IPS-11a (cell line): ENCODE measurements at regions not wholly inside any gene's neighbourhood (a gene's known extent, or its start where the extent isn't known, plus 50 kb on each side); places are given as distances from the start of the nearest gene placed in this dataset.
"Not testable (repeated sequence)": the region's sequence is repeated elsewhere in the genome, so short reads cannot be mapped to it uniquely, and the experiment has no call there.

ENCODE experiments used
- H3K4me3 ChIP-seq: one replicate; pipeline ENCODE4 v1.5.1; 2013; ENCODE audit warnings: low read depth, low read length, control low read depth

DNA sequence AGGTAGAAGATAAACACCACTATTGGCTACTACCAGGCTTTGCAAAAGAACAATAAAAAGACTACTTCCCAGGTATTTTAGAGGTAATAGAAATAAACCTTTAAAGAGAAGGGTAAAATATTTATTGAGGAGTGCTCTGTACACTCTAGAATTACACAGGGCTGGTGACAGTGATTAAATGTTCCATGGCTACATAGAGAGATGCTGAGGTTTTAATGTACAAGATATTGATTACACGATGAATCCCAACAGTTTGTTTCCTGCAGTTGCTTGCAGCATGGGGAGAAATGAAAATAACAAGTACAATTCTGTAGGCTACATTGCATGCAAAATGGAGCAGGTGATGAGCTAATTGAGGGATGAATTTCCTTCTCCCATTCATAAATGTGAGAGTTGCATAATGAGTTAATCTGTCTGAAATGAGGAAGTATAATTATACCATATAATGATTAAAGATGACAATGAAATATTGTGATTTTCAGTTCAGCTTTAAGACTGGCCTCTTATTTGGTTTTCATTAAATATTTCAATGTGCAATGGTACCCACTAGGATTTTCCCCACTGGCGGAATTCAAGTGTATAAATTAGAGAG lies 266.1 kb downstream of the SOCS6 start:
- no peak overlapping the region for H3K4me3 ChIP-seq

DNA sequence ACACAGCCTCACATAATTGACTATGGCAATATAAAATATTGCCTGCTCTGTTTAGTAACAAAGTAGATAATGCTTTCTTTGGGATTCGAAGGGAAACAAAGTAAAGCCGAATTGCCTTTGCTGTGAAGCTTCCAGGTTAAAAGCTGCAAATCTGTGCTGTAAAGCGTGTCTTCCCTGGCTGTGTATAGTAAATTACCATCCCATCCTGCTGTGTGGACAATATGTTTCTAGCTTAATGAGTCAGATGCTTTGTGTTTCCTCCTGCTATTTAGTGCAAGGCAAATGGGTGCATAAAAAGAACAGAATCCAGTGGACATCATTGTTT lies 265.1 kb downstream of the SOCS6 start:
- H3K4me3 ChIP-seq, result no peak overlapping the region

DNA sequence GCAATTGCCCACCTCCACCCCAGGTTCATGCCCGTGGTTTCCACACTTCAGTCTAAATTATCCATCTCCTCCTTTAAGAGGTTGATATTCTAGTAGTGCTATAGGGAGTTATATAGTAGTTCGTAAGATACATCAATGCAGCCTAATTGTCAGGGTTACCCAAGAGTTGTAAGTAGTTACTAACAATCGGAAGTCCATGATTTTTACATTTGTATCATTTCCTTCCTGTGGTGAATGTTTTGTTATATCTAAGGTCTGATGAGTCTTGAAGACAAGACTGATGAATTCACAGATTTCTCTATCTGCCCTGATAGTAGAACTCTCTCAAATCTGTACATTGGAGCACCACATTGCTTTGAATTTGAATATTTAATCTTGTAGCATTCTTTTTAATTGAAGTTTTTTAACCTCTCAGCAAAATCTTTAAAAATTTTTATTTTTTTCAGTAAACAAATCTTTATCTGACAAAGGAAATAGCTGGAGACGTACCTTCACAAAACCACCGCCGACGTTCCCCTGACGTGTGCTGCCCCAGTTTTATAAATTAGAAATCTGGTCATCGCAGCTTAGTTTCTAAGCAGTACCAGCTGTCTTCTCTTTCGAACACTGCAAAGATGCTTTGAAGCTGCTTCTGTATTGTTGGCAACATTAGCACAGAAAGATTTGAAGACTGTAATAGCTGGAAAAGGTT lies 264.5 kb downstream of the SOCS6 start:
- no peak overlapping the region for H3K4me3 ChIP-seq

DNA sequence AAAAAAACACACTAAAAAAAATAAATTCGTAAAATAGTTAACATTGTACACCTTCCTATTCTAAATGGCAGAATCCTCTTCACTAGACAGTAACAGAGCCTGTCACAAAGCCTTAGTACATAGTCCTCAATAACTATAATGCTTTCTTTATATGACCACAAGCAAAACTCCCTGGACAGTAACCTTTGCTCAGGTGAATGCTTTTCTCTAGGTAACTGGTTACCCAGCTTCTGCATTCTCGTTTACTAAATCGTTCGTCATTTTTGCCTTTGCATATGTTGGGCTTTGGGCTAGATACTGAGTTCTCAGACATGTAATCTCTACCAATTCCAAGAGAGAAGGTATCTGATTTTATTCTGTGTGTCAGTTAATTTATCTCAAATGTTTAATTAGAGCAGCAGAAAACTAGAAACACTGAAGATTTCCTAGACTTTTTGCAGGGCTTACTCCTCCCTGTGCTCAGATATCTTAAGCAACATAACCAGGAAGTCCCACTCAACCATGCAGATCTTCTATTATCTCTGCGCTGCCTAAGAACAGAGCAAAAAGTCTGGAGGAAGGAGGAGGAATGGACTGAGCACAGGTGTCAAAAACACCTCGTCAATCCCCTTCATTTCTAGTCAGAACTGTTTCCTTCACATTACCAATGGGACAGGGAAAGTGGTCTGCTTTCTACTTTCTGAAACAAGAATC lies 247.7 kb downstream of the SOCS6 start:
- H3K4me3 ChIP-seq, result no peak overlapping the region

DNA sequence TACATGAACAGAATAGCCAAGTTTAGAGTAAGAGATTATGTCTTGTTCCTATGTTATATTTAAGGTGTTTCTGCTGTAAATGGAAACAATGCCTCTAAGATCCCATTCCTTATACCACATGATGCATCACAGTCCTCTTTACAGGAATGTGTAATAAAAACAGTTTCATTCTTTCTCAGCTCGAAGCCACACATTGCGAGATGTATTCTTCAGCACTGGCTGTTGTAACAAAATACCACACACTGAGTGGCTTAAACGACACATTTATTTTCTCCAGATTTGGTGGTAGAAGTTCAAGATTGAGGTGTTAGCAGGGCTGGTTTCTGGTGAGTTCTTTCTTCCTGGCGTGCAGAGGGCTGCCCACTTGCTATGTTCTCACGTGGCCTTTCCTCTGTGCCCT lies 246.2 kb downstream of the SOCS6 start:
- no peak overlapping the region for H3K4me3 ChIP-seq

DNA sequence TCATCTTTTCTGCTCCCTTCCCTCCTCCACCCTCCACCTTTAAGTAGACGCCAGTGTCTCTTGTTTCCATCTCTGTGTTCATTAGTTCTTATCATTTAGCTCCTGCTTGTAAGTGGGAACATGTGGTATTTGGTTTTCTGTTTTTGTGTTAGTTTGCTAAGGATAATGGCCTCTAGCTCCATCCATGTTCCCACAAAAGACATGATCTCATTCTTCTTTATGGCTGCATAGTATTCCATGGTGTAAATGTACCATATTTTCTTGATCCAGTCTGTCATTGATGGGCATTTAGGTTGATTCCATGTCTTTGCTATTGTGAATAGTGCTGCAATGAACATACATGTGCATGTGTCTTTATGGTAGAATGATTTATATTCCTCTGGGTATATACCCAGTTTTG lies 236.5 kb downstream of the SOCS6 start:
- H3K4me3 ChIP-seq, result not testable (repeated sequence)

DNA sequence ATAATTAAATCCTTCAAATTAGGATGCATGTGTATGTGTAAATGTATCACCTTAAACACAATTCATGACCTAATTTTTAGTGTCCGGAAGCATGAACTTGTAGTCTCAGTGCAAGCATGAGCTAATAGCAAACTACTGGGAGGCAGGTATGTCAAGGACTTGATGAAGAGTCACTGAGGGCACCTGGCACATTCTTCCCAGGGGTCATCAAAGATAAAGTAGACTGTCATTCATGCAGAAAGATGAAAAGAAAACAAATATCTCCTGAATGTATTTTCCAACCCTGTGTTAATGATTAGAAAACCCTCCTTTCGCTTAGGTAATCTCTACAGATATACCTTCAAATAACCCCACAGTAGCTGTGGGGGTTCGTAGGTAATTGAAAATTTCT lies 234.9 kb downstream of the SOCS6 start:
- H3K4me3 ChIP-seq, result no peak overlapping the region

DNA sequence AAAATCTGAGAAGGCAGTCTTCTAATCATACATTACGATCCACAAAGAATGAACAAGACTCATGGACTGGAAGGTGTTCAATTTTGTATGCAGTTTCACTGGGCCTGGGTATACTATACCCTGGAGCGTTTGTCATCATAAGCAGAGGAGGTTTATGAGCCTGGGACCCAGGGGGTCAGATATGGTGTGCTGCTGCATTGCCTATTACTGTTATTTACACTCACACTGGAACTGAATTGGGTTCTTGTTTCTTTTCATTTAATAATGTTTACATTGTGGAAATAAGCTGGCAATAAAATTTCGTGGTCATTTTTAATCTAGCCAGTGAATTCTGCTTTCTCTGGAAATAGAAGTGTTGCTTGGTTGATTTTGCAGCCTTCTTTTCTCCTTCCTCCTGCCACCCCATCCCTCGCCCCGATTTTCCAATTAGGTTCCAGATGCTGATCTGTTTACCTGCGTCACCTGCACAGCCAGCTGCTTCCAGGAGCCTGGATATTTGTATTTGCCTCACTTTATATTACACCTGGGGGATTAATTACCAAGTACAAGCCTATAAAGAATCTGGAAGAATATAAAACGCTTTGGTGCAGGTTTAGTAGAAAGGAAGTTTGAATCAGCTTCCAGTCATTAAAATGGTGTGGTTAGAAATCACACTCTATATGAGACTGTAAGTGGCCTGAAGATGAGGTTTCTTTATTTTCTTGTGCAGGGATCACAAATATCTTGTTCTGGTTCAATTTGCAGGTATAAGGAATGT lies 234.4 kb downstream of the SOCS6 start:
- H3K4me3 ChIP-seq, result no peak overlapping the region

DNA sequence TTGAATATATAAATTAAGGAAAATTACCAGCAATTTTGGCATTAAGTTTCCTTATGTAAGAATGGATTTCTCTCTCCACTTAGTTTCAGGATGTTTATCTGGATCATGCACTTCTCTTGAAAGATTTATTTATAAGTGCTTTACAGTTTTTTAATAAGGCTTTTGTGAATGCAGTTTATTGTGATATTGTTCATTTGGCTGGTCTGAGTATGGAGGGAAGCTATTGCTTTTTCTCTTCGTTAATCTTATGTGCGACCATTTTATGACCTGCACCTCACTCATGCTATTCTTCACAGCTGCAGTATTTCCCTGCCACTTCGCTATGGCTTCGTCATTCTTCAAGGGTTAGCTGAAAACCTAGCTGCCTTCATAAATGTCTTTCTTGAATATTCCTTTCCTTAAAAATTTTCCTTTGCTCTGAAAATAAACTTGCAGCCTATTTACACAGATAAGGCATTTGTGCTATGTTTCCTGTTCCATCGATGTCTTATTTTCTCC lies 233.4 kb downstream of the SOCS6 start:
- H3K4me3 ChIP-seq, result no peak overlapping the region

DNA sequence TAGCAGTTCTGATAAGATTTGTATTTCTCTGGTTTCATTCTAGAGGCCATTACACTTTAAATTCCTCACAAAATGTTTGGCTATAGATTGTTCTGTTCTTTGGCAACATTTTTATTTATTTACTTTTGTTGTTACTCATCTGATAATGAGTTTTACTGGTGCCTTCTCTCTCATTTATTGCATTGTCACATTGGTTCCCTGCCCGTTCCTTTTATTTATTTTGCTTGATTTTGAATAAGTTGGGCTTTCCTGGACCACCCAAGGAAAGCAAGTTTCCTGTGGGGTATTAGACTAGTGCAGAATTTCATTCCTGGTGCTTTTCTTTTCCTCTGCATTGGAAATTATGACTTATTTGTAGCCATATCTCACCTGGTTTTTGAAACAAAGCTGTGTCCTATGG lies 232.0 kb downstream of the SOCS6 start:
- H3K4me3 ChIP-seq, result no peak overlapping the region

DNA sequence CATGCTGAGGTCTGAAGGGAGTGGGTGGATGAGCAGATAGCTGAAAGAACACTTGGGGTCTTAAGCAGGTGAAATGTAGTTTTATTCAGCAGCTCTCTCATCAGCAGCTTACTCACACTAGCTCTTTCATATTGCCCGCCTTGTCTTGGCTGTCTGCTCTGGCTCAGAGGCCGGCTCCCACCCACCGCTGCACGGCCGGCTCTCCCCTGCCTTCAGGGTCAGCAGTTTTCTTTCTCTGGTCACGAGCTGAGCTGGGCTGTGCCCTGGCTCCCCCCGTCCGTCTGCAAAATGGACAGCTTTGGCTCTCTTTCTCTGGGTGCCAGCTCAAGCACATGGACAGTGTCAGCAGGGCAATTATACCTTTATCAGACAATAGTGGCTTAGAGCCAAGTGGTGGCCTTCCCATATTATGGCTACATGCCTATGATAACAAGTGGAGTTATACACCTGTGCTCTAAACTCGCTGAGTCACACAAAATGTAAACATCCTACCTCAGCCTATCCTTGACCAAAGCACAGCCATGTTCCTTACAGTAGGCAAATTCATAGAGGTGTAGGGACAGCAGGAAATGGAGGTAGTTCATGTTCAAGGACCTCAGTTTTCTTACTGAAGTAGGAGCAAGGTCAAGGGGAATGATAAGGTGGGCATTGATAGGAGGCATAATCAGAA lies 224.8 kb downstream of the SOCS6 start:
- no peak overlapping the region for H3K4me3 ChIP-seq

DNA sequence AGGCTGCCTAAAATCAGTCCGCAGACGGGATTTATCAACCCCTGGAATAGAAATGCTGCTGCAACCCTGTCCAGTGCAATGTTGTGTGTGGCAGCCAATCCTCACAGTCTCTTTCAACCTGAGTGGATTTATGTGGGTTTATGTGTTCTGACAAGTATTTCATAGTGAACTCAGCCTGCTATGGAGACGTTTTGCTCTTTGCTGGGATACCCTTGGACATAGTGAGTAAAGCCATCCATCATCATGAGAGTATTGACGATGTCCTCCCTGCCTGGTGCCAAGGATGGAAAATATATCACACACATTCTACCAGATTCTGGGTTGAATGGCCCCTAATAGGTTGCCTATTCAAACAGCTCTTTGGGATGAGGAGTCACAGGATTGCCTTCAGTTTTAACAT lies 219.1 kb downstream of the SOCS6 start:
- H3K4me3 ChIP-seq, result no peak overlapping the region

DNA sequence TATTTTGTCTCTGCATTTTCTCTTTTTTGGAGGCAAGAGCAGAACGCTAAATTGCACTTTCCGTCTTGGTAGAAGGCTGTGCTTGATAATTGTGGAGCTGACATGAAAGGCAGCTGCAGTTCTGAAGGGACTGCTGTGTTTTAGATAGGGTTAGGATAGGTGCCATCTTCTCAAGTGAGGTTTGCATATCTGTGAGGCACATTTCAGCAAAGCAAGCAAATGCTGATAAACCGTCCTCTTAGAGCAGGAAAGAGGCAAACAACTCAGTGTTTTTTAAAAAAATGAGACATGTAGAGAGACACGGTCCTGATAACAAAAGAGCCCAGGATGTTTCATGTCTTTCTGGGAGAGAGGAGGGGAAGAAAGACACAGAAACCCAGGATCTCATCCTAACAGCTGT lies 217.7 kb downstream of the SOCS6 start:
- H3K4me3 ChIP-seq, result no peak overlapping the region

DNA sequence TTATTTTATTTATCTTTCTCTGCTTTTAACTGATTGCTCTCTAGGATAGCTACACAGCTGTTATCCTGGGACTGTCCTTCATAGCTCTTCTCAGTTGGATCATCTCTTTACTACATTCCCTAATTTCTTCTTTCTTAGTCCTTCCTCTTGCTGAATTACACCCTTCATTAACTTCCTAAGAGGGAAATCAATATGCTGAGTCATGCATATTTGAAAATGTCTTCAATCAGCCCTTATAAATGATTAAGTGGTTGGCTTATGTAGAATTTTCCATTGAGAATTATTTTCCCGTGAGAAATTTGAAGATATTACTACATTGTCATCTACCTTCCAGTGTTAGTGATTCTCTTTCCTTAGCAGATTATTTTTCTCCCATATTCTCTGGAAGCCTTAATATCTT lies 214.2 kb downstream of the SOCS6 start:
- no peak overlapping the region for H3K4me3 ChIP-seq

DNA sequence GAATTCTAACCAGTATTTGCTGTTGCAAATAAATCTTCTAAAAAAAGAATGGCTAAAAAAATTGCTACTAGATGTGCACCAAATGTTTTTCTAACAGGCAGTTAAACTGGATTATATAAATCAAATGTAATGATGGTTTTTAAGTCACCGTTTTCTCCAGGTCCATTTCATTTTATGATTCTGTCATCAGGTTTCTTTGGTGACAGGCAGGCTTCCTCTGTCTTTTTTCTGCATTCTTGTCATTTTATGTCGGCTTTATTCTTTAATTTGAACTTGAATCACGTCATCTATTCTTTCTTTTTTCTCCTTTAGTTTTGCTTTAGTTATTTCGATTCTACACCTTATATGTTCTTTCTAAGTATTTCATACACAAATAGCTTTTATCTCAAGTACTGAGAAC lies 212.5 kb downstream of the SOCS6 start:
- no peak overlapping the region for H3K4me3 ChIP-seq

DNA sequence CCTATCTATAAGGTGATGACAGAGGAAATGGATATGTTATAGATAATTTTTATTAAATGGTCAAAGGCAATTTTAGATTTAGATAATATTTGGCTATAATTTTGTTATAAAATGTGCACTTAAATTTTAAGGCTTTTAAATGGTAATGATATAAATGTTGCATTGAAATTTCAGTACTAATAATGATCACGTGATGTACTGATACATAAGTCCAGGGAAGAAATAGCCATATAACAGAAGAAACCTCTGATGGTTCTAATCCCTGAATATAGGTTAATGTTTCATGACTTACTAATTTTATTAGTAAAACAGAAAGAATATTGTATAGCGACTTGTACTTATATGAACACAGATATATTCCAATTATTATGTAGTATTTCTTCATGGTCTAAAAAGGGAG lies 211.9 kb downstream of the SOCS6 start:
- H3K4me3 ChIP-seq, result no peak overlapping the region

DNA sequence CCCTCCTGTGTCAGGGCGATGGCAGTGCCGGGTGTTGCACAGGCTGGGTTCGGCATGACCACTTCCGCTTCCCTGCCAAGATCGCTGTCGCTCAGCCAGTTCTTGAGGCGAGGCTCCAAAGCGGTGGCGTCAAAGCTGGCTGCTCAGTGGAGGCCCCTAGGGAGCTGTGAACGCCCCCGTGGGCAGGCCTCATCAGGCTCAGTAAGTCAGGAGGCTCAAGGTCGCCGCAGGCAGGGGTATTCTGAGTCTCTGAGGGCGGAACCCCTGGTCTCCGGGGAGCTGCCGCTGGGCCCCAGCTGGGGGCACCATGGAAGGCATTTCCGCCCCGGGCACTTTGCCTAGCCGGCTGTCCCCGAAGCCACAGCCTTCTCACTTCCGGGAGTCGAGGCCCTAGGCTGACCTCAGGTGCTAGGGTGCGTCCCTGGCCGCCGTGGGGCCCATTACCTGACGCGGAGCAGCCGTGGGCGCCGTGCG lies 210.4 kb downstream of the SOCS6 start:
- H3K4me3 ChIP-seq, result no peak overlapping the region

DNA sequence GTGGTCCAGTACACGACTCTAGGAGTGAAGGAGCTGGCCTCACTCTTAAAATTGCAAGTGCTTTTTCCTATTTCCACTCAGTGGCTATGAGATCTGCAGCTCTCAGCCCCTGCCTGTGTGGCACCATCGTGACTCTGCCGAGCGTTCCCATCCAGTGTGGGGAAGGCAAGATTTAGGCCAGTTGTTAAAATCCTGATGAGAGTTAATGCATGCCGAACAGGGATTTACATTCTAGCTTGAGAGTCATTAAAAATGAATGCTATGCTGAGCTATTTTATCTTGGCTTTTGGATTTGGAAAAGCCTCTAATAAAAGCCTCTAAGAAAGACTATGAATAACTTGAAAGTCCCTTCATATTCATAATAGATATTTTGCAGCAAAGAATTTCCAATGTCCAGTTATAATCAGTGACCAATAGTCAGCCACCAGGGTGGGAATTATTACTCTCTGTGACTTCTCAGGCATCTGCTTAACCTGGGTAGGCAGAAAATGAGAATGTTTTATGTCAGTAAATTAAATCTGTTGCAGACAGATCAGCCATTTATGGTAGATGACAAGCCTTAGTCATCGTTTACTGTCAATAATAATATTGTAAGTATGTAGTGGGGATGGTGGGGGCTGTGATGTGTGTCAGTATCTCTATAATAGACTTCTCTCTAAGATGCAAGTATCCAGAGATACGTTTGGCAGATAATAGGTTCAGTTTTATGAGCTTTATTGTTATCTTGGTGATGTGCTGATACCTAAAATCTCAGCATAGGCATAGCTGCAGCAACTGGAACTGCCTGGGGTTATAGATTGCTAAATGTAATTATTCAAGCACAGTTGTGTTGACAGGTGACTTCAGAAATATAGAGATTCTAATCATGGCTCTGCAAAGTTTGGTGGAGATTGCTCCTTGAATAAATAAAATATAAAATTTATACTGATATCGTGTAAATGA lies 207.8 kb downstream of the SOCS6 start:
- H3K4me3 ChIP-seq, result no peak overlapping the region

DNA sequence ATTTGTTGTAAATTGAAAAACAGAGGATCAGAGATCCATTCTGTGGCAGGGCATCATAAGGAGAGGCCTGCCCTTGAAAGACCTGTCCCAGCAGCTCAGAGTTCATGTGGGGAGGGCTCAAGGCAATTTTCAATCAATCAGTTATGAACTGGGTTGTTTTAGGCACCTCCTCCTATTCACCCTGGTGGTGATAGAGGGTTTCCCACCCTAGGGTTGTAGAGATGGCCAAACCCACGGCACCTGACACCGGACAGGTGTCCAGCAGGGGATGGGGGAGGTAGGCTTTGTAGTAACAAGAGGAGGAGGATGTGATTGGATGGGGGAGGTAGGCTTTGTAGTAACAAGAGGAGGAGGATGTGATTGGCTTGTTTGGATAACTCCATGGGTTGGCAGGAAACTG lies 205.7 kb downstream of the SOCS6 start:
- no peak overlapping the region for H3K4me3 ChIP-seq

DNA sequence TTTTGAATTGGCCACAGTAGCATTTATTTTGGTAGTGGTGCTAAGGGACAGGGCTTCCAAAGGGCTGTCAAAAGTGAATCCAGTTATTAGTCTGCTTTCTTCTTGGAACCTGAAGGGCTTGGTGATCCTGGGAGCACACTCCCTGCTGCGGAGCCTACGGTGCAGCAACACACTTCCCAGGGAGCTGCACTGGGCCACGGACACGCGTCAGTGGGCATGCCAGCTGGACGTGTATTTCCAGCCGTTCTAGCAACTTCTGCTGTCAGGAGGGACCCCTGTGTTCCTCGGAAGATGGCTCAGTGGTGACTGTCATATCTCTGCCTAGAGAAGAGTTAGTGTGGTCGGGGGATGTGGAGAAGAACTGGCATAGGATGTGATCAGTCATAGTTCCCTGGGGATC lies 204.6 kb downstream of the SOCS6 start:
- no peak overlapping the region for H3K4me3 ChIP-seq
